ENCODE measurements at regions not wholly inside any gene's neighbourhood (a gene's known extent, or its start where the extent isn't known, plus 50 kb on each side); places are given as distances from the start of the nearest gene placed in this dataset.

- no peak for DNase-seq (ENCODE audit: low read depth)
Measured at GRCh38 chr2:234674781-234675201, 177.9 kb upstream of the ARL4C start.

- DNase-seq (ENCODE audit: low read depth), result no peak
Measured at GRCh38 chr2:234673961-234674759, 177.3 kb upstream of the ARL4C start.

- DNase-seq (ENCODE audit: low read depth), result no peak
Measured at GRCh38 chr2:234673501-234673900, 176.6 kb upstream of the ARL4C start.

GRCh38 chr2:234672498-234673150 lies 175.7 kb upstream of the ARL4C start:
- no peak for DNase-seq (ENCODE audit: low read depth)

- DNase-seq (ENCODE audit: low read depth), result no peak
Measured at GRCh38 chr2:234671716-234672115, 174.8 kb upstream of the ARL4C start.

GRCh38 chr2:234671231-234671630 lies 174.3 kb upstream of the ARL4C start:
- no peak for DNase-seq (ENCODE audit: low read depth)

GRCh38 chr2:234670806-234671205 lies 173.9 kb upstream of the ARL4C start:
- no peak for DNase-seq (ENCODE audit: low read depth)

- DNase-seq (ENCODE audit: low read depth), result no peak
Measured at GRCh38 chr2:234670052-234670451, 173.2 kb upstream of the ARL4C start.

GRCh38 chr2:234669621-234670020 lies 172.7 kb upstream of the ARL4C start:
- DNase-seq (ENCODE audit: low read depth), result no peak

- DNase-seq (ENCODE audit: low read depth), result no peak
Measured at GRCh38 chr2:234669001-234669400, 172.1 kb upstream of the ARL4C start.

GRCh38 chr2:234666911-234667310 lies 170.0 kb upstream of the ARL4C start:
- DNase-seq (ENCODE audit: low read depth), result no peak

GRCh38 chr2:234665304-234665703 lies 168.4 kb upstream of the ARL4C start:
- DNase-seq (ENCODE audit: low read depth), result no peak

- DNase-seq (ENCODE audit: low read depth), result no peak
Measured at GRCh38 chr2:234661849-234662248, 165.0 kb upstream of the ARL4C start.

GRCh38 chr2:234661175-234661574 lies 164.3 kb upstream of the ARL4C start:
- no peak for DNase-seq (ENCODE audit: low read depth)

GRCh38 chr2:234655706-234656105 lies 158.8 kb upstream of the ARL4C start:
- no peak for DNase-seq (ENCODE audit: low read depth)

- DNase-seq (ENCODE audit: low read depth), result no peak
Measured at GRCh38 chr2:234650911-234651310, 154.0 kb upstream of the ARL4C start.

GRCh38 chr2:234649951-234650350 lies 153.1 kb upstream of the ARL4C start:
- DNase-seq (ENCODE audit: low read depth), result no peak

GRCh38 chr2:234643407-234643806 lies 146.5 kb upstream of the ARL4C start:
- DNase-seq (ENCODE audit: low read depth), result no peak

- no peak for DNase-seq (ENCODE audit: low read depth)
Measured at GRCh38 chr2:234641086-234641485, 144.2 kb upstream of the ARL4C start.

GRCh38 chr2:234640657-234641056 lies 143.8 kb upstream of the ARL4C start:
- no peak for DNase-seq (ENCODE audit: low read depth)

GRCh38 chr2:234638966-234639365 lies 142.1 kb upstream of the ARL4C start:
- DNase-seq (ENCODE audit: low read depth), result no peak

GRCh38 chr2:234635284-234635683 lies 138.4 kb upstream of the ARL4C start:
- no peak for DNase-seq (ENCODE audit: low read depth)

GRCh38 chr2:234633581-234634230 lies 136.8 kb upstream of the ARL4C start:
- DNase-seq (ENCODE audit: low read depth), result no peak

Data from stimulated activated CD8-positive, alpha-beta memory T cell treated with anti-CD3 and anti-CD28 coated beads, Interleukin-15, amount 100 ng/mL, for 1 hour (primary cell).